GM18858 (cell line): ENCODE measurements at regions not wholly inside any gene's neighbourhood (a gene's known extent, or its start where the extent isn't known, plus 50 kb on each side); places are given as distances from the start of the nearest gene placed in this dataset.

Source experiments
- ATAC-seq: cut with Tn5 transposase; IDR thresholded peaks from one replicate; pipeline ENCODE4 v1.9.1; 2021; ENCODE audit not compliant: unreplicated experiment

DNA sequence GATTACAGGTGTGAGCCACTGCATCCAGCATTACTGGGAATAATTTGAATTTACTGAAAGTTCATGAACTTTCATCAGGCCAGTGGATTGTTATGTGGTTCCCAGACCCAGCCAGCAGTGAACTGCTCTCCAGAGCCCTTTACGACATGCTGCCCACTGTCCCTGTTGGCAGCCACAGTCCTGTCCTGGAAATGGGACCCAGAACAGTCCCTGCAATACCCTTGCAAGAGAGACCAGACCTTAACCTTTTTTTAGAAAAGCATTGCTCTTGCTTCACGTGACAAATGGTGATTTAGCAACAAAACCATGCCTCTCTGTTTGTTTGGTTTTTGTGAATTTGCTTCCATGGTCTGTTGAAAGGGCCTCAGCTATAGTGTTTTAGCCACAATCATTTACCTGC lies 367.3 kb upstream of the C2CD4B start:
- ATAC-seq: no peak

DNA sequence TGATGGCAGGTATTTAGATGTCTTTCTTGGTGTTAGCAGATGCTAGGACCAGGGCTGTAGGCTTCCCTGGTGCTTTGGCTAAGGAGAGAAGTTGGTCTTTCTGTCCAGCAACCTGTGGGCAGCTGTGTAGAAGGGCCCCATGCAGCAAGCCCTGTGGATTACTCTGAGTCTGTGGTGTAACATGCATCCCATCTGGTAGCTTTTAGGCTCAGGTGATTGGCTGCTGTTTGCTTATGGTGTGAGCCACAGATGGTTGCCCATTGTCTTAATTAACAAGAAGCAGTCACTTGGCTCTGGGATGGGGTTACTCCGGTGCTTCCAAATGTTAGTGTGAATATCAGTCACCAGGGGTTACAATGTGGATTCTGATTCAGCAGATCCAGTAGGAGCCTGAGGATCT lies 368.6 kb upstream of the C2CD4B start:
- no peak for ATAC-seq

DNA sequence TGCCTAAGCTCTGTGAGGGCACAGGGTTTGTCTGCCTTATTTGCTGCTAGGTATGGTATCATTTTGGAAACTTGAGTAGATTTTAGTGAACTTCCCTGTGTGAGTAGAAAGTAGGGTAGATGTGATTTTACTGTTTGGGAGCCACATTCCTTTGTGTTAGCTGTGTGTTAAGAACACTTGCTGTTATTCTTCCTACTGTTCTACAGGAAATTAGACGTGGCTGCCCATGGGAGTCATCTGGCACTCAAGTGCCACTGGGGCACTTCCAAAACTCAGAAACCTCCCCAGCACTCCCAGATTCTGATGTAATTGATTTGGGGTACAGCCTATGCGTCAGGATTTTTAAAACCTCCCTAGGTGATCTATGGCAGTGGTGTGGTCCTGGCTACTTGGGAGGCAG lies 369.9 kb upstream of the C2CD4B start:
- ATAC-seq: no peak

DNA sequence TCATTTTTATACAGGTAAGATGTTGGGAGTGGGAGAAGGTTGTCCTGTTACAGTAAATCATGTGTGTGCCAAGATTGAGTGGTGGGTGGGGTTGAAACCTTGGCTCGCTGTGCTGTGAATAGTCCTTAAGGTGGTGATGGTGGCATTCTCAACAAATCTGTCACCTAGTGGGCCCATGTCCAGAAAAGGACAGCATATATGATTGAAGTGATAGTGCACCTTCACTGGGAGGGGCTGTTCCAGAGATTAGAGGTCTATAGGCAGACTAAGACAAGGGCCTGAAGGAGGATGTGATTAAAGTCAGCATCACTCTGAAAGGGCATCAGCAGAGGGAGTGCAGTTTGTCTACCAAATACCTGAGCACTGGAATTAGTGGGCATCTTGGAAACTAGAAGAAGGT lies 374.2 kb upstream of the C2CD4B start:
- ATAC-seq: no peak

DNA sequence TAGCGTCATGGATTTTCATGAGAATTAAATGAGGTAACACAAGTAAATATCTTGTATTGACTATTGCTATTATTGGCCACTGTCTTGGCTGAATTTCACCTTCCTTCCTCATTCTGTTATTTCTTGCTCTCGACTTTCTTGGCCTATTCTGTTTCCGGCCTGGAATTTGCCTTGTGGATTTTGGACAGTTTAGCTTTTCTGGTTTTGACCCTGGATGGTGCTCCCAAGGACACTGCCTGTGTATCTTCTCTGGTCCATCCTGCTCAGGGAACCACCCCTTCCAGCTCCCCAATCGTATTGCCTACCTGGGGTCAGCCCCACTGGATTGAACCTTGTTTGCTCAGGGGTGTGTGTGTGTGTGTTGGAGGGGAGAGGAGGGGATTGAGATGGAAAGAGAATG lies 376.2 kb upstream of the C2CD4B start:
- ATAC-seq: no peak

DNA sequence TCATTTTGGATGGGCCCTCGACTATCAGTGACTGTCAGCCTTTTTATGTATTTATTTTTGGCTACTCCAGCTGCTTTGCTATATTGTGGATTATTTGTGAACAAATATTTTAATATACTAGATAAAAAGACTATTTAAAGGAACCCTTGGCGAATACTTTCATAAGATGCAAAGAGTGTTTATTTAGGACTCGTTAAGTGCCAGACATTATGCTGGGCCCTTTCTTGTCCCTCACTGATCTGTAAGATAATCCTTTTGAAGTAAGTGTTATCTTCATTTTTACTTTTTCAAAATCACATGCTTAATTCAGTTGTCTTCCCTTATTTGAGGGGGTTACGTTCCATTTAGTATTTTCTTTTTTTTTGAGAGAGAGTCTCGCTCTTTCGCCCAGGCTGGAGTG lies 376.8 kb upstream of the C2CD4B start:
- no peak for ATAC-seq

DNA sequence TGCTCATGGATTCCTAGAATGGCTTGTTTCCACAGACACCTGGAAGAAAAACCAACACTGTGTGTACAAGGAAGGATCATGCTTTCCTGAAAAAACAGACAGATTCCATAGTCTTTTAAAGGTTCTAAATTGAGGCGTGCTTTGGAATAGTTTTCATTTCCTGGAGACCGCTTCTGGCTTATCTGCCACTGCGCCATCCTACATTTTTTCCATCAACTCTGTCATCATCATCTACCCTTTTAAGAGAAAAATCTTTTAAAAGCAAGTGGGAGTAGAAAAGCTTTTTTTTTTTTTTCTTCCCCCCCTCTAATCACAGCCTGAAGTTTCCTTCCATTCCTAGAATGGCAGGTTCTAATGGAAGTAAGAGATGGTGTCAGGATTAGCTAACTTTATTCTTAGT lies 379.4 kb upstream of the C2CD4B start:
- ATAC-seq: no peak

DNA sequence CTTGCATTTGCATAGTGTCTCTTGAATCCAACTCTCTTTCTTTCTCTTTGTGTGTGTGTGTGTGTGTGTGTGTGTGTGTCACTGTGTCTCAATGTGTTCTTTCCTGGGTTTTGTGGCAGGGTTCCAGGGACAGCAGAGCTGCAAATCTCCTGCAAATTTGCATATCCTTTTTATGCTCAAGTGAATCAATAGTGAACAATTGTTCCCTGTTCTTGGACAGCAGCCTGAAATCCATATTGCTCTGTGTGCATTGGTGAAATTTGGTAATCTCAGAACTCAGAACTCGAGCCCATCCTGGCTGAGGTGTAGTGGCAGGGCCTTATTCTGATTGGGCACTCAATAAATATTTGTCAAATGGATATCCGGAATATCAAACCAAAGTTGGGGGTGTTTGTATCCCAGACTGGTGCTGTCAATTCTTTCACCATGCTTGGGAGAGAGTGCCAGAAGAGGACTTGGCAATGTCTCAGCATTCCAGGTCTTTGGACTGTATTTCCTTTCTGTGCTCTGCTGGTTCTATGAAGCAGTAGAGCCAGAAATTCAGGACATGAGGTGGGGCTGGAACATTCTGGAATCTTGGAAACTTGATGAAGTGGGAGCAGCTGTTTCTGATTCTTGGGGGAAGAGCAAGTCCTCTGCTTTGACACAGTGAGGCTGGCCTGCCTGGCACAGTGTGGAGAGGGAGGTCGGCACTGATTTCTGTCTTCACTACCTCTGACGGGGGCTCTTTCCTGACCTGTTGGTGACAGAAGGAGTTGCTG lies 380.6 kb upstream of the C2CD4B start:
- no peak for ATAC-seq

DNA sequence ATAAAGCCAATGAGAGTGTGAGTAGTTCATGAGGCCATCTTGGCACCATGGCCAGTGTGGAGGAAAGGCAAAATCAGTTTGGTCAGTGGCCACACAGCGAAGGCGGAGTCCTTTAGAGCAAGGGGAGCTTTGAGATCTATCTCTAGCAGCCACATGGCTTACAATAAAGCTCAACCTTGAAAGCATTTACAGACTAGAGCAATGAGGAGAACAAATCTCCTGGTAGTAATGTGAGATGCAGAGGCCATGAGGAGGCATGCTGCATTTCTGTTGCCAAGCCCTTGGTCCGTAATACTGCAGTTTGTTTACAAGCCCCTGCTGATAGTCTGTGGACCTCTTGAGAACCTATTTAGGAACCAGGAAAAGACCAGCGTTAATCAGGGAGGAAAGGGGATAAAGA lies 381.5 kb upstream of the C2CD4B start:
- ATAC-seq: no peak

DNA sequence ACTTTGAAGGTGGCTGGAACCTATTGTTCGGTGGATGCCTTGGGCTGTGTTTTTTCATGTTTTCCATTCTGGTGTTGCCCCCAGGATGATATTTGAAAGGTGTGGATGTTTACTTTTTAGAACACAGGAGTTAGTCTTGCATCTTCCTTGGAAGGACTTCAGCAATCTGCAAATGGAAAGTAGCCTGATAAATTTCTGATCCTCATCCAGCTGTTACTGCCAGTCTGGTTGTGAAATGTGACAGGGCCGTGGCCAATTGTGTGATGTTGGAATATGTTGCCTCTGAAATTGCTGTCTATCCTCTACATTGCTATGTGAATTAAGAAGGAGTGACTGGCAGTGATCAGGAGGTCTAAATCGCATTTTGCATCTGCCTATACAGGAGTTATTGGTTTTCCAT lies 382.5 kb upstream of the C2CD4B start:
- ATAC-seq: no peak

DNA sequence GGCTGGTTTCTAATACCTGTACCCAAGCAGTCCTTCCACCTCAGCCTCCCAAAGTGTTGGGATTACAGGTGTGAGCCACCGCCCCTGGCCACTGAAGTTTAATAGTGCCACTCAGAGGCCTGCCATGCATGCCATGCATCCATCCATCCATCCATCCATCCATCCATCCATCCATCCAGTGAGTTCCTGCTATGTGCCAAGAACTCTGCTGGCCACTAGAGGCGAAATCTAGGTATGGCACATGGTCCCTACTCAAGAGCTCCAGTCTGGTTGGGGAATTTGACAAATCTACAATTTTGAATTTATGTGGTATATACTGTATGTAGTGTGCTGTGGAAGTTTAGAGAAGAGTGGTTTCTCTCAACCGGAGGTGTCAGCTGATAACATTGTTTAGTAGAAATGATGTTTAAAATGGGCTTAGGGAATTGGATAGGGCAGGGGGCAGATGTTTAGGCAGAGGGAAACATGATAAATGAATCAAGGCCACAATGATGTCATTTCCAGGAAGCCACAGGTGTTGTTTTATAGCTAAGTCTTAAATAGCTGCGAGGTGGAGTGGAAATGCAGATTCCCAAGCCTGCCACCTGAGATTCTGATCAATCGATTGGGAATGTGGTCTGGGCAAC lies 384.4 kb upstream of the C2CD4B start:
- ATAC-seq: no peak

DNA sequence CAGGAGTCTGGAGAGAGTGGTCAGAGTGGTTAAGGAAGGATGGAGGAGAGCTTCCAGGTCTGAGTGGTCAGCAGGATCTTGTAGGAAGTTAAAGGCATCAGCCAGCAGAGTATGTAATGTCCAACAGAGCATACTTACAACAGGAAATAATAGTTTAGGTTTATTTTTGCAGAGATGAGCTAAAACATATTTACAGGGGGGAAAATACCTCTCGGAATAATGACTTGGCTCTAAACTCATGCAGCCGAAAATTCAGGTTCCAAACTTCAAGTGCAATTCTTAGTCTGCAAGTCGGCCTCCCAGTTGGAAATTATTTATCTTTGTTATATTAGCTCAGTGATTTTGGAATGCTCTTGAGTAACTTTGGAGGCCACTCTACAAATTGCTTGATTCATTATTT lies 385.0 kb upstream of the C2CD4B start:
- ATAC-seq: no peak

DNA sequence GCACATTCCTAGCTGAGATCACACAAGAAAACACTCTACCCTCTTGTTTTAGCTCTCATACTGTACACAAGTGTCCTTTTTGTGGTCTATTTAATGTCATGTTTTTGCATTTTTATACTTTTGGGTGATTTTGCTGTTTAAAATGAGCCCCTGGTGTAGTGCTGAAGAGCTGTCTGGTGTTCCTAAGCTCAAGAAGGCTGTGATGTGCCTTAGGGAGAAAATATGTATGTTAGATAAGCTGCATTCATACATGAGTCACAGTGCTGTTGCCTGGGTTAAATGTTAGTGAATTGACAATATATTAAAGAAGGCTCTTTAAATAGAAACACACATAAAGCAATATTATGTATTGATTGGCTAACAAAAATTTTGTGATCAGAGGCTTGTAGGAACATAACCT lies 387.4 kb upstream of the C2CD4B start:
- ATAC-seq: no peak

DNA sequence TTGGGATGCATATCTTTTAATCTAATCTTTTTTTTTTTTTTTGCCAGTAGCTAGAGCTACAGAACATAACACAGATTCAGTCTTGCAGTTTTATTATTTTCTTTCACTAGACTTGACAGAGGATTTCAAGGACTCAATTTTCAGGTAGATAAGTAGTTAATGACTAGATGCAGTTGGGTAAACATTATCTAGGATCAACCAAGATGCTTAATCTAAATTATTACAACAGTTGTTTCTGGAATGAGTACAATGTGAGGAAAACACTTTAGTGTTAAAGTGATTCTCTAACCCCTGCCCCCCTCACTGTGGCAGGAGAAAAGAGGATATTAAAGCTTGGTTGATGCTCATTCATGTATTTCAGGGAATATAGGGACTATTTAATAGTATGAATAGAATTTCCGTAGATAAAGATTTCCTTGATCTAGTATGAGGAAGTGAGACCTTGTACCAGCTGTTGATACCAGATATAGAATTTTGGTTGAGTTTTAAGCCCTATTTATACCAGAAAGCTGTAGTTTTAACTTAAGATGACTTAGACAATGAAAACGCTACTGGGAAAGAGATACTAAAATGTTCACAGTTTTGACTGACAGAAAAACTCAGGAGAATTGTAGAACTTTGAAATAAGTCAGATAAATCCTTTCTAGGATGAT lies 389.0 kb upstream of the C2CD4B start:
- no peak for ATAC-seq

DNA sequence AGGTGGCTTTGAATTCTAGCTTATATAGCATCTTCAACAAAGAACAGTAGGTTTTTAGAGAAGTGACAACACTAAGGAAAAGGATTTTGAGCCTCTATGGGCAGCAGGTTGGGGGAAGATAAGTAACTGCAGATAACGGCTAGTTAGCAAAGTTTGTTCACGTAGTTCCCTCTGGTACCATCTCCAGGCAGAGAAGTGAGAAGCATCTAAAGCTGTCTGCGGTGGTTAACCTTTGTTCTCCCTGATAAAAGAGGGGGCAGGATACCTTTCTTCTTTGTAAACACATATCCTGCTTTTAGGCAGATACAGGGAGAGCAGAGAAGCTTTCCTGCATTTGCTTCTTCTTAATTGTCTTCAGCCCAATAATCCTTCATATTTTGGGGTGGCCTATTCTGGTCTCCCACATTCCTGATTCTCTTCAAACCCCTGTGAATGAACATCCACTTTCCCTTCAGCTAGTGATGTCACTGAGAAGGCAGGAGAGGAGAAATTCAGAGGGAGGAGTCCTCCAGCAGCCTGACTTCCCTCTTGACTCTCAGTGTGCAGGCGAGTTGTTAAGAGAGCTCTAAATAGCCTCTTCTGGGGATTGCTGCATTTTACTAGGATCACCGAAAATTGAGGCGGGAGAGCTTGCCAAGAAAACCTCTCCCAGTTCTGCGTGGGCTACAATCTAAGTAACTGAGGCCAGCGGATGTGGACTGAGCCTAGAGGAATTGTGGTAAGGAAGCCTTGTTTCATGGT lies 393.7 kb upstream of the C2CD4B start:
- ATAC-seq: no peak

DNA sequence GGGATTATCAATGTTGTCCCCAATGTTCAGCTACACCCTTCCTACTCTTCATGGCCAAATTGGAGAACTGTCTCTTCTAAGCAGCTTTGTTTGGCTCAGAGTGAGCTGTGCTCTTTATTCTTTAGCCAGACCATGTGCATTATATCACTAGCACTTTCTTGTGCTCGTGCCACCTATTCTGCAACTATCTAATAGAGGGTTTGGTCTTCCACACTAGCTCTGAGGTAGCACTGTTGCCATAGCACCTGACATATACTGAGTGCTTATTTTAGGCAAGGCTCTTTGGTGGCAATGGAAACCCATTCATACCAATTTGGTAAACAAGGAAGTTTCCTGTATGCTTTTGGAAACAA lies 394.3 kb upstream of the C2CD4B start:
- ATAC-seq: no peak

DNA sequence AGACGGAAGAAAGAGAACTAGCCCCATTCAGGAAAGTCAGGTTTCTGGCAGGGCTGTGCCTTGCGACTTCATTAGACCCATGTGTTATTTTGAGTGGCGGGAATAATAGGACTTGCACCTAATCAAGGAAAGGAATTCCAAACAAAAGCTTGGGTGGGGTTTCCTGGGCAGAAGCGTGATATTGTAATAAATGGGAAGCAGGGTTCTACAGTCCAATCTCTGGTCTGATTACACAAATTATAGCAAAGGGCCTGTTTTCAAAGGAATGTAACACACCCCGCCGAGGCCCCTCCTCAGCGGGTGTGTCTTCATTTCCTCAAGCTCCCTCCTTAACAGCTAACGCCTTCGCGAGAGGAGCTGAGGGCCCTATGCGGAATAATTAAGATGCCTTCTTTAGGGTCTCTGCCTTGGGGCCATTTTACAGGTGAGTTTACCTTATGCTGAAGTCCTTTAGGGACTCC lies 396.0 kb upstream of the C2CD4B start:
- ATAC-seq: no peak

DNA sequence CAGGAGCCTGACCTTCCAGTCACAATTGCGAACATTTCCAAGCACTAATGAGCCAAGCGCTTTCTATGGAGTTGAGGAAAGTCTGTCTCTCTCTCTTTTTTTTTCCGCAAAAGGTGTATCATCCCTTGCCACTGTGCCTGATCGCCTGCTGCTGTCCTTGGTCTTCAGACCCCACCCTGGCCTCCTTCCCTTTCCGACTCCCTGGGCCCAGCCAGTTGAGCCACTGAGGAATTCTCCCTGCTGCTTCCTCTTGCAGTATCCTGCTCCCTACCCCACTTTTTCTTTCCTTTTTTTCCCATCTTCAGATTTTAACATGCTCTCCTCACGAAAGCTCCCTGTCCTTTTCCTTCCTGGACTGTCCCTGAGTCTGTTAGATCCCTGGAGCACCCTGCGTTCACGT lies 396.5 kb upstream of the C2CD4B start:
- no peak for ATAC-seq

DNA sequence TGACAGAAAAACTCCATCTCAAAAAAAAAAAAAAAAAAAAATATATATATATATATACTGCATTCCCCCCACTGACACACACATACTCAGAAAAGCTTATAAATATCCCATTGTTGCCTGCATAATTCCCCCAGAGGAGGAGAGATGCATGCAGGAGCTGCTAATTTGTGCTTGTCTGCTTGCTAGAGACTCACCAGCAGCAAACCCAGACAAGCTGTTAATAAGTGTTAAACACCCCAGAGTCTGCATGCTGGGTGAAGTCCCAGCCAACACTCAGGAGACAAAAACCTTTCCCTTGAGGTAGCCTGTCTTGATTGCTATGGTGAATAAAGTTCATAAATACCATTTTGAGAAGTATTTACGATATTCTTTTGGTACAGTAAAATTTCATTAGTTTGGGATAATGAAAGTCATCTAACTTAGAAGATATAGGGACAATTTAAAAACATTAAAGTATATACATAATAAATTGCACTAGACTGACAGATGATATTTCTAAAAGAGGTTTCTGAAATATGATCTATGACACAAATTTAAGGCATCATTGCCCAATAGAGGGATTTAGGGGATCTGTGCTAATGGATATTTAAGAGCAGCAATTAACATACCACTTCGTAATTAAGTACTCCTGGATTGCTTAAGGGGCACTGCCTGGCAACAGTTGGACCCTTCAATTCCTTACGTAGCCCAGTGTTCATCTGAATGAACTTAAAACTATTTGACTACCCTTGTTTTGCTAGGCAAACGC lies 400.0 kb upstream of the C2CD4B start:
- ATAC-seq: no peak

DNA sequence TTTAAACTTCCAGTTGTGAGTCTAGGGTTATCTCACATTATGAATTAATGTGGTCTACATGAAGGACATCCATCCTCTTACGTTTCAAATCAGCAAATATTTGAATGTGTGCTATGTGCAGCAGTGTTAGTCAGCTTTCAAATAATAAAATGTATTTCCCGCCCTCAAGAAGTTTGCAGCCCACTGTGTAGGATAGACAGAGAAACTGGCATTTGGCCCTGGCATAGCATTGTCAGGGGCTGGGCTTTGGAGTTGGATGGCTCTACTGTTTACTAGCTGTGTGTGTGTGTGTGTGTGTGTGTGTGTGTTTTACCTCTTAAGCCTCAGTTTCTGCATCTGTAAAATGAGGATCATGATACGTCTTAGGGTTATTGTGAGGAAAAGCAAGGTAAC lies 400.5 kb upstream of the C2CD4B start:
- ATAC-seq: no peak

DNA sequence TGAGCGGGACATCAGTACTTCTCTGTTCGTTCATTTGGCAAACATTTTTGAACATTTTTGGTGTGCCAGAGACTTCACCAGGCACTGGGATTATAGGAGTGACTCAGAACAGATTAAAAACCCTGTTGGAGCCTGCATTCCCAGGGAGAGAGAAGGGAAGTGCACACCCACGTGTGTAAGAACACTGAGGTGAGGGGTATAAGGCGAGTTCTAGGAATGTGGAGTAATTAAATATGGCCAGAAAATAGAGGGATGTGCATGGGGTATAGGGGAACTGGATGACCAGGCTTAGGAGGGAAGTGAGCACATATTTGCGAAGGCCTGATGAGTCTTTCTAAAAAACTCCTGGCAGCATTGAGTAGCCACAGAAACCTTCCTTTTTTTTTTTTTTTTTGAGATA lies 401.2 kb upstream of the C2CD4B start:
- no peak for ATAC-seq
